ENCODE measurements at regions not wholly inside any gene's neighbourhood (a gene's known extent, or its start where the extent isn't known, plus 50 kb on each side); places are given as distances from the start of the nearest gene placed in this dataset.

DNA sequence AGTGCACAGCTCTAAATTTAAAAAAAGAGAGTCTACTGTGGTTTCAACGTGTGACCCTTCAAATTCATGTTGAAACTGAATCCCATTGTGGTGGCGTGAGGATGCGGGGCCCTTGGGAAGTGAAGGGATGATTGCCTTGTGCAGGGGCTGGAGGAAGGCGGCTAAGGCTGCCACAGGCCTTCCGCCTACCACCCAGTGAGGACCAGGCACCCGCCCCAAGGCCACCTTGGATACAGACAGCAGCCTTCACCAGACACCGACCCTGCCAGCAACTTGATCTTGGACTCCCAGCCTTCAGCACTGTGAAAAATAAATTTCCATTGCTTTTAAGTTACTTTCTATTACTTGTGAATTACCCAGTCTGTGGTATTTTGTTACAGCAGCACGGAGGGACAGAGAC is 103.4 kb upstream of the TMEM18 start:
- TF ChIP-seq, protein P1, sequence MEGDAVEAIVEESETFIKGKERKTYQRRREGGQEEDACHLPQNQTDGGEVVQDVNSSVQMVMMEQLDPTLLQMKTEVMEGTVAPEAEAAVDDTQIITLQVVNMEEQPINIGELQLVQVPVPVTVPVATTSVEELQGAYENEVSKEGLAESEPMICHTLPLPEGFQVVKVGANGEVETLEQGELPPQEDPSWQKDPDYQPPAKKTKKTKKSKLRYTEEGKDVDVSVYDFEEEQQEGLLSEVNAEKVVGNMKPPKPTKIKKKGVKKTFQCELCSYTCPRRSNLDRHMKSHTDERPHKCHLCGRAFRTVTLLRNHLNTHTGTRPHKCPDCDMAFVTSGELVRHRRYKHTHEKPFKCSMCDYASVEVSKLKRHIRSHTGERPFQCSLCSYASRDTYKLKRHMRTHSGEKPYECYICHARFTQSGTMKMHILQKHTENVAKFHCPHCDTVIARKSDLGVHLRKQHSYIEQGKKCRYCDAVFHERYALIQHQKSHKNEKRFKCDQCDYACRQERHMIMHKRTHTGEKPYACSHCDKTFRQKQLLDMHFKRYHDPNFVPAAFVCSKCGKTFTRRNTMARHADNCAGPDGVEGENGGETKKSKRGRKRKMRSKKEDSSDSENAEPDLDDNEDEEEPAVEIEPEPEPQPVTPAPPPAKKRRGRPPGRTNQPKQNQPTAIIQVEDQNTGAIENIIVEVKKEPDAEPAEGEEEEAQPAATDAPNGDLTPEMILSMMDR (IDR thresholded peaks at IDR 0.05), result no peak
- no peak for TF ChIP-seq EP300 (IDR thresholded peaks at IDR 0.05)
